HG02610 (cell line): ENCODE measurements at regions not wholly inside any gene's neighbourhood (a gene's known extent, or its start where the extent isn't known, plus 50 kb on each side); places are given as distances from the start of the nearest gene placed in this dataset.

Experiments used
- ATAC-seq: cut with Tn5 transposase; IDR thresholded peaks from one replicate; pipeline ENCODE4 v1.9.1; 2021; ENCODE audit warnings: mild to moderate bottlenecking, moderate library complexity; ENCODE audit not compliant: unreplicated experiment

DNA sequence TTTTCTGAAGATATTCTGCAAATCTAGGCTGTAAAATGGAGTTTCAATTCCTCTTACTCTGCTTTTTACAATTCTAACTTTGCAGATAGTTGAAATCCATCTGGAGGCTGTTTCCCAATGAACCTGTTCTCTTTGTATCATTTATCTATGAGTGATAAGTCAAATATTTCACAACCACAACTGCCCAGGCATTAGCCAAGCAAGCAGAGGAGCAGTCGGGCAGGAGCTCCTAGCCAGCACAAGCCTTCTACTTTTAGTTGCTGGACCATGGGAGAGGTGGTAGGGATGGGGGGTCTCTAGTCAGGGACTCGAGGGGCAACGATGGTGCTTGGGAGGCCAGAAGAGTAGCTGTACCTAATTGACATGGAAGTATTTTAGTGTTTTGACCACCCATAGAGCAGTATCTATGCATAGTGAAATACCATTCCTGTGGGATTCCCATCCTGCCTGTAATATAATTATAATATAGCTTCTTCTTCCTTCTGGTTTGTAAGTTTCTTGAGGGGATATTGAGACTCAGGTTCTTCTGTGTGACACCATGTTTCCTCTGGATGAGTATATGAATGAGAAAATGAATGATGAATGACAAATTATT, 353.5 kb upstream of the IL12A start:
- no peak for ATAC-seq

DNA sequence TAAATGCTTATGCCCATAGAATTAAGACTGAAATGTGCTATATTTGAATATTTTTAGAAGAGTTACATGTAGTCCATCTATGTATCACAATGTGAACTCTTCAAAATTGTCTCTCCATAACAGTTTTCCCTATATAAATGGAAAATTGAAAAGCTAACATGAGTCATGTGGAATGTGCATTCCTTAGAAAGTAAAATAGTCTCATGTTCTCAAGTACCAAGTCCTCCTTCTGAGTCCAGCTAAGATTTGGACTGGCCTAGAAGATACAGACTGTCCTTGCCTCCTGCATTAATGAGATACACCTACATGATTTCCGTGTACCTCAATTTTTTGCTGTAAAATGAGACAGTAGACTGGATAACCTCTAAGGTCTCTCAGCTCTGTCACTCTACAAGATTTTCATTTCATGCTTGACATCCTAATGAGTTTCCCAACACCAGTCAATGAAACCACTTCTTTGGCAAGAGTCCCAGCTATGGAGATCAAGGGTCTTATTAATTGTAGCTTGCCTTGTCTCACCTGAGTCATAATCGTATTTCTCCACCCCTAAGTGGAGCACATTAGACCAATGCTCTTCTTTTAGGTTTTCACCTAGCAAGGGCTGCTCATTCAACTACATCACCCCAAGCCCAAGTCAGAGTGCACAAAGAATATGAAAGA, 350.6 kb upstream of the IL12A start:
- no peak for ATAC-seq

DNA sequence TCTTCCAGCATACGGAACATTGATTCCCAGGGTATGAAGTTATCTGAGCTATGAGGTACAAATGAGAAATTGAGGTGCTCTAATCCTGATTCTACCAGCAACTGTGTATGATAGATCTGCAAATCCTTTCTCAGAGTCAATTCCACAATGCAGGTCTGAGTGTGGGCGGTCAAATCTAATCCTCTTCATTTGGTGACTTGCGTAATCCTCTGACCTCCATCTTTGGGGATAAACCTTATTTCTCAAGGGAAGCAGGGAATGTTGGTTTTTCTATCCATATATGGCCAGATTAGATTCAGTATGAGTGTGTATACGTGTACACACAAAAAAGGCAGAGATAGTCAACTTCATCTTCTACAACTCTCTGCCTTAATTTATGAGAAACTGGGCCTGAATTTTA, 348.4 kb upstream of the IL12A start:
- no peak for ATAC-seq

DNA sequence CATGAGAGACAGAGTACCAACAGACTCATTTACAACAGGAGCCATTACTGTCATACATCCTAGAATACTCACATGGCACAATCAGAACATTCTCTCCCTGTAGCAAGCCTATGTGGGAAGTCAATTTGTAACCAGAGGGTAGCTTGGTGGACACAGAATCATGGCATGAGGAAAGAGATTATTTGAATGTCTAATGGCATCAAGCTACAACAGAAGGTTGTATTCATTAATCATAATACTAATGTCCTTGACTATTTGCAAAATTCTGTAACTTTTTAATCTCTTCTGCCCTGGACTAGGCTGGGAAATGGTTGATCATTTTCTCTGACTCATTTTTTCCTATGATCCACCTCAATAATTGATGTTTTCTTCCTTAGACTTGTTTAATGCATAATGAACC, 345.2 kb upstream of the IL12A start:
- ATAC-seq, result no peak

DNA sequence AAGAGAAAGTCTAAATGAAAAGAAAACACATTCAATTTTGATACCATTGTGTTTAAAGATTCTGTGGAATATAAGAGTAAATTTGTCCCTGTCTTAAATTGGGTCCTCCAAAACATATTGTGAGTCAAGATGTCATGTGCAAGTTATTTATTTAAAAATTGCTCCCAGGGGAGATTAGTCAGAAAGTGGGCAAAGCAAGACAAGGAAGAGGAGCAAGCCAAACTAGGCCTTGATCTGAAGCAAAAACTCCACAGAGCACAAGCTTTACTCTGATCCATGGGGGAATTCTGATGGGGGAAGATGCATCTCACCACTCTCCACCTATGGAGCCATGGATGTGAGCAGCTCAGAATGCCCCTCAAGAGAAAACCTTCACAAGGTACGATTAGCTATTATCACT, 342.8 kb upstream of the IL12A start:
- ATAC-seq, result no peak

DNA sequence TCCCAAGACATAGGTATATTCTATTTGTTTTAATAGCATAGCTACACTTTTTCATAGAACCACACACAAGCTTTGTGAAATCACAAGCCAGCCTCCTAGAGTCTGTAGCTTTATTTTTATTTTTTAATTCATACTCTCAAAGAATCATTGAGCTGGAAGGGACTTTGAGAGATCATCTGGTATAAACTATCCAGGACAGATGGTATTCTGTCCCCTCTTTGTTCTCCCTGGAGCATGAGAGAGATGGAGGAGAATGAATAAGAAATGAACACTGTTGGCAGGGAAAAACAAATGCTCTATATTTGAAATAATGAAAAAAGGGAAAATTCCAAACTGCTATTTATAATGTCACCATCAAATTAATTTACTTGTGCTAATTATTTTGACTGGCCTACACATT, 338.7 kb upstream of the IL12A start:
- ATAC-seq, result no peak

DNA sequence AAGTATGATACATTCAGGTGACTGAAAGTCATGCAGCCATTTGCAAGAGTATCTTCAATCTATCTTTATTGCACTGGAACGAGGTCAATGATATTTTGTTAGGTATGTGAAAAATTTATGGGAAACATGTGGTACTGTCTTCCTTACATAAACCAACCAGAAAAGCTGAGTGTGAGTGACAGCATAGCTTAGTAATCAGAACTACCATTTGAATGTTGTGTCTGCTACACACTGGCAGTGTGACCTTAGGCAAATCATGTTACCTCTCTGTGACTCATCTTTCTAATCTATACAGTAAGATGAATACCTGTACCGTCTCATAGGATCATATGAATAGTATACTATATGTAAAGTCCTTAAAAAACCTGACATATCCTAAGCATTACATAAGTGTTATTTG, 337.9 kb upstream of the IL12A start:
- no peak for ATAC-seq

DNA sequence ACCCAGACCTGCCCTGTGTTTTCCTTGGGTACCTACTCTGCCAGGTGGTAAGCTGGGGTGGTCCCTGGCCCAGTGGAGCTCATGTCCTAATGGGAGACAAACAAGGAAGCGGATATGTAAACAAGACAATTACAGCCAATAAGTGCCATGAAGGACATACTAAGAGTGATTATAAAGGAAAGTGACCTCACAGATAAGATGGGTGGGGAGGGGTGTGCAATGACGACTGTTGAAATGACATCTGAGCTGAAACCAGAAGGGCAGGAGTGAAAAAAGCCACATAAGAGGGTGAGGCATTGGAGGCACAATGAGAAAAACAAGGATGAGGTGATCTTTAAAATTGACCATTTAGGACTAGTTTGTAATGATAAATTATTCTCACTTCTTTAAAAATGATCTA, 336.2 kb upstream of the IL12A start:
- no peak for ATAC-seq

DNA sequence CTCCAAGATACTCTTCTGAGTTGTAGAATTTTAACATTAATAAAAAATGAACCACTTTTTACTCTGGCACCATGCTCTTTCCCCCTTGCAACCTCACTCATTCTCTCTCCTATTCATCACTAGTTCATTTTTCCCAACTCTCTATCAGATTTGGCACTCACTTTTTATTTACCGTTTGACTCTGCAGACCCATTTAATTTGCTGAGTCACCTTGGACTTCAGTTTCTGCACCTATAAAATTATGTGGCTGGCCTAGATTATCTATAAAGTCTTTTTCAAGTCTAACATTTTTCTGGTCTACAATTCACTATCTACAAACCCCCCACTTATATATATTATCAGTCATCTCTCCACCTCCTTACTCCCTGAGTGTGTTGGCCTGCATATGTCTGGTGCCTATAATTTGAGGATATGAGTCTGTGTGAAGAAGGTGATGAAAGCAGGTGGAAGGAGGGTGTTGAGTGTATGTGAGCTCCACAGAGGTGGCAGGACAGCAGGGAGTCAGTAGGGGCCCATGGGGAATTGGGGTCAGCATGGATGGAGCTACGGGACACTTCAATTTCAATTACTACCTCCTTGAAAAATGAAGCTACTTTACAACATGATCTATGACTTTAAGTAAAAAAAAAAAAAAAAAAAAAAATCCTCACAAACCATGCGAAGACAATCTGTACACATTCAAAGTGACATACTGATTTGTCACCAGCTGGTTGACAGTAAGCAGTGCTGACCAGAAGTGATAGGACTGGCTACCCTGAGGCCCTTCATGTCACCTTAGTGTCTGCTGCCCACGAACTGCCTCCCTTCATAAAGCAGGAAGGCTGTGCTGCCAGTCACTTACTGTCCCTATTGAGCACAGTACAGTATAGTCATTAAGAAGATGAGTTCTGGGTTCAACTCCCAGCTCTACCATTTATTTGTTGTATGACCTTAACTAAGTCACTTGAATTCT, 334.2 kb upstream of the IL12A start:
- no peak for ATAC-seq

DNA sequence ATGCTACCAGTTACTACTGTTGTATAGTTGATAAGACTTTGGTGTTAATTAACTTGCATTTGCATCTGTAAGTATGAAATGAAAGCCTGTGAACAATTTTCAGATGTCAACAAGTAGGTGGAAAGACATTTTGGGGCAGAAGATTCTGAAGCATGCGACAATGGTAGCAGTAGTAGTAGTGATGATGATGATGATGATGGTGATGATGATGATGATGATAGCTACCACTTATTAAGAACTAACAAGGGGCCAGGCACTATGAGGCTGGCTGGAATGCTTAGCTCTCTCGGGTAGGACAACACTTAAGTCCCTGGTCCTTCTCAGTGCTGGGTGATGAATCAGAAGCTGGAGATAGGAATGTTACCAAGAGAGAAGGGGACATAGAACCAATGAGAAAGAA, 333.4 kb upstream of the IL12A start:
- no peak for ATAC-seq

DNA sequence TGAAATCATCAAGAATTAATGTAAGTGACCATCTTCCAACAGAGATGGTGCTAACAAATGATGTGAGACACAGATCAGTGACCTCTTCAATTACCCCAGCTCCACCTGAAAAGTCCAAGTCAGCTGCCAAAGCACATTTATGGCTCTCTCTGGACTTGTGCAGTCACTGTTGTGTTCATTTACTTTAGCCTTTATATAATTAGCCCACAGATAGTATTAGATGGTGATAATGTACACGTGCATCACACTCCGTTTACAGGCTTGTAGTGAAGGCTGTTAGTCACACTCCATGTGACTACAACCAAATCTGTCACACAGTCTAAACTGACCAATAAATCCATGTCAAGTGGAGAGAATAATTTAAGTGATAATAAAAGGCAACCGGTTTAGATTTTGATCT, 331.5 kb upstream of the IL12A start:
- no peak for ATAC-seq

DNA sequence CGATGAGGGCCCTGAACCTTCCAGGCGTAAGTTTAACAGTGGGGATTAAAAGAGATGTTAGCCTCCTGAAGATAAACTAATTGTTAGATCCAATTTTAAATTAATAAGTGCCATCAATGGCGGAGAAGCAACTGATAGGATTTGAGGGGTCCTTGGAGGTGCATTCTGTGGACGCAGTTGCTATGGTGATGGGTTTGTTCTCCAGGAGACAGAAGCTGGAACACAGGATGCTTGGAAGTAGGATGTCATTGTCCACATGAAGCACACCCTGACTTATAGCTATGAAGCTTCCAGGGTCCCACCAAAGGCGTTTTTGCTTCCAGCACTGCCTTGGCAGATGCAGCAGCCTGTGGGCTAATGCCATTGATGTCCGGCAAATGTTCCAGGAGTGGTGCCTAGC, 331.0 kb upstream of the IL12A start:
- ATAC-seq, result no peak

DNA sequence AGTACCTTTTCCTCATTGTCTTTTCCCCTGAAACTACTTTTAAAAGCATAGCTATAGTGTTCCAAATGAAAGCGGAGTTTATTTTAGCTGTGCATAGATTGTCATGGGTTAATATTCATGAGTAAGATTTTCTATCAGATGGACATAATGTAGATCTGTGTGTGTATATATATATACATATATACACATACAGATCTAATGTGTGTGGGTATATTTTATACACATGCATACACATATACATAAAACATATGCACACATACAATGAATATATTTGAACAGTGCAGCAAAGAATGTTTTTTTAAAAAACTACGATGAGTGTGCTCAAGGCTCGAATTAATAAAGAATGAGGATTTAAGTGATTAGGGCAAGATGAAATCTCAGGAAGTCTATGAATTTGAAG, 328.3 kb upstream of the IL12A start:
- no peak for ATAC-seq

DNA sequence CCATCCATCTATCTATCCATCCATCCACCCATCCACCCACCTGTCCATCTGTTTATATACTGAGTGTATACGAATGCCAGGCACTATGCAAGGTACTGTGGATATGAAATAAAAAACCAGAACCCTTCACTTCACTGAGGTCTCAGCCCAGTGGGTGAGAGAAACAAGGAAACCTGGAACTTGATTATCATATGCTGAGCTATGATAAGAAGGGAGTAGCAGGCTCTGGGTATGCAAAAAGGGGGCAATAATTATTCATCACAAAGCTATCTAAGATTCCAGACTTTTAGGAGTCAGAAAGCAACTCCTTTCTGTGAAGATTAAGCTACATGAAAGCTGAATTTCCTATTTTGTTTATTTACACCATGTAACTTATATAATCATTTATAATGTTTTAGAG, 327.7 kb upstream of the IL12A start:
- no peak for ATAC-seq

DNA sequence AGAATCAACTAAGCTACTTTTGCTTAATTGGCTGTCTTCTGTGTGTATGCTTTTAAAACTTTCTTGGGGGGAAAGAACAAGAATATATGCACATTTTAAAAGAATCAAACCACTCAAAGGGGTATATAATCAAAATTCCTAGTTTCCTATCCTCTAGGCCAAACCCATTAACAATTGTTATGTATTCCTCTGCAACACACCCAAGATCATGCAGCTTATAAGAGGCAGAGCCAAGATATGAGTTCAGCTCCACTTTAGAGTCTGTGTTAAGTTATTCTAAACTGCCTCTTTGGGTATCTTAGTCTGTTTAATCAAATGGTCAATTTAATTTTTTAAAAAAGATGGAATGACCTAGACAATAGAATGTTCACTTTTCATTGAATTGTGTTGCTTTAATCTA, 326.1 kb upstream of the IL12A start:
- no peak for ATAC-seq

DNA sequence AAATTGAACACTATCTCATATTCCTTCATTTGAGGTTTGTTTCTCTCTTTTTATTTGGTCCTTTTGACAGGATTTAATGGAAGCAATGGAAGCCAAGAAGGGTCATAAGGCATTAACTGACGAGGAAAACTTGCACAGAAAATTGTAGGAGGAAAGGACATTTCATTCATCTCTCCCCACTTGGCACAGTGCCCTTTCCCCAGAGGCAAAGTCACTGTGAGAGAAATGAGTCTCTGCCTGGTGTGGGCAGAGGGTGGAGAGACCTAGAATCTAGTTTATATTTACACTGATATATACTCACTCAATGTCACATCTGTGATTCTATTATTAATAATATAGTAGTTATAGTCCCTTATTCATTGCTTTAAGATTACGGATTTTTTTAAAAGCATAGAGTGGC, 324.6 kb upstream of the IL12A start:
- no peak for ATAC-seq

DNA sequence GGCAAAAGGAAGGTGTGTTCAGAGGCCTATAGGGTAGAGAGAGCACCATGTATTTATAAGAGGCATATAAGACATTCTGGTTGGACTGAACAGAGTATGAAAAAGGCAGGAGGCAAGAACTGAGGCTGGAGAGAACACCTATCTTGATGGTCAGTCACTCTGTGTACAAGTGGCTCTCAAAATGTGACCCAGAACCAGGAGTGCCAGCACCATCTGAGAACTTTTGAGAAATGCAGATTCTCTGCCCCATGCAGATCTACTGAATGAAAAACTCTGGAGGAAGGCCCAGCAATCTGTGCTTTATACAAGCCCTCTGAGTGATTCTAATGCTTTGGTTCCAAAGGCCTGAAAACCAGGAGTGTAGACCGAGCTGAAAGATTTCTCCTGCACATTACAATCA, 324.0 kb upstream of the IL12A start:
- no peak for ATAC-seq

DNA sequence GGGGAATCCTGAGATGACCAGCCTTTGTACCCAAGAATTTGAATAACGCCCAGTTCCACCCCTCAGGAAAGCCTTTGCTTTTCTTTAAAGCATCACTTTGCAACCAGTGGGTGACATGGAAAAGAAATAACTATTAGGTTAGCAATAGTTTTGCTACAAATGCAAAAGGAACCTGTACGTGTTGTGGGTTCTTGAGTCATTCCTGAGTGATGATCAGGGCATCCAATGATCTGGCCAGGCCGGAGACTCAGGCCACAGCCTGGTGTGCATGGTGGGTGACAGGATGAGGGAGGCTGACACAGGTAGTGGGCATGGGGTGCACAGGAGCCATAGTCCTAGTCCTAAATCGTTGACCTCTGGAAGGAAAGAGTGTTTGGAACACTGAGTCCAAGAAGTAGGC, 321.4 kb upstream of the IL12A start:
- no peak for ATAC-seq

DNA sequence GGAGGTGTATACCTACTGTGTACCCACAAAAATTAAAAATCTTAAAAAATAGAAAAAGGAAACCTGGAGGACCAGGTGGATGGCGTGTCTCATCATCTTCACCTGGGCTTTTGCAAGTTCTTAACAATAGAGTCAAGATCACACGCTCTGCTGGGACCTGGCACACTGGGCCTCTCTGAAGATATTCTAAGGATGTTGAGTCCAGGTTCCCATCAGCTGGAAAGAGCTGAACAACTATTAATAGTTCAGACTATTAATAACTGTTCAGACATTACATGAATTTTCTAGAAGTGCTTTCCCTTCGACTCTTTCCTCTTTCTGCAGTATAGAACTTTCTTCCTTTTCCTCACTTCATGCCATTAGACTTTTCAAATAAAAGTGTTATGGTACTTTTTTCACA, 320.2 kb upstream of the IL12A start:
- no peak for ATAC-seq

DNA sequence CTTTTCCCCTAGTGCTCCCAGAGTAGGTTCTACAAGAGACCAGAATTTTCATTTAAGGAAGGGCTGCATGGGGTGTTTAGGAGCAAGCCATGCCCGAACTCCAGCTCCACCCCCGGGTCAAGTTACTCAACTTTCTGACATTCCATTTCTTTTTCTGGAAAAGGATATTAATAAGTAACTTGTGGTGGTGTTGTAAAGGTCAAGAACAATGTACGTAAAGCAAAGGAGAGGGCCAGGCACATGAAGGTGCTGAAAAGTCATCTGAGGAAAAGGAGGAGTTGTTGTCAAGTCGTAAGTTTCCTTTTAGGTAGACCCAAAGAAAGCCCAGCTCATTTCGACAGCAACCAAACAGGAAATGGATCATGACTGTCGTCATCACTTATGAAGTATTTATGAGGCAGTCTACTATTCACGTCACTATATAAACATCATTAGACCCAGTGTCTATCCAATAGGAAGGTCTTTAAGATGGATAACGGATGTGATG, 319.6 kb upstream of the IL12A start:
- no peak for ATAC-seq

DNA sequence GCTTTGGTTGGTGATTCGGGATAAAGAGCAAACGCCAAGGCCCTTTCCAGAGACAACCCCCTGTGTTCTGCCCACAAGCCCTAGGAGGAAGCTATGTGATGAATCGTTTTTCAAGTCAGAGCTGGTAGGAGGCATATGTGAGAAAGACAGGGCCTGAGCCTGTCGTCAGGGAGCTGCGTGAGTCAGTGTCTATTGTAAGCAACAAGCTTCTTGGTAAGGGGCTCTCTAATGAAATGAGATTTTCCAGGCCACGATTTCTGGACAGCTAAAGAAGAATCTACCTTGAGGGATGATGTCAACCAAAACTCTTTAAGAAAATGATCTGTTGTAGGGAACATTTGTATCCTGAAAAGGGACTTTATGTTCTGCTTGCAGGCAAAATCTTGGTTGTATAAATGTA, 318.9 kb upstream of the IL12A start:
- no peak for ATAC-seq
